ENCODE measurements at regions not wholly inside any gene's neighbourhood (a gene's known extent, or its start where the extent isn't known, plus 50 kb on each side); places are given as distances from the start of the nearest gene placed in this dataset.

- TF ChIP-seq SCRT1 (tag by site-specific recombination; IDR thresholded peaks at IDR 0.05; ENCODE audit: borderline replicate concordance) = no peak
- no peak for TF ChIP-seq IKZF3 (tag by site-specific recombination; IDR thresholded peaks at IDR 0.05)
- no peak for TF ChIP-seq ZNF518A (tag by site-specific recombination; conservative IDR thresholded peaks at IDR 0.05; ENCODE audit: low read depth)
- no peak for TF ChIP-seq ZNF133 (tag by site-specific recombination; IDR thresholded peaks at IDR 0.05)
- no peak for TF ChIP-seq ZNF600 (tag by site-specific recombination; IDR thresholded peaks at IDR 0.05)
- TF ChIP-seq ZNF311 (tag by site-specific recombination; IDR thresholded peaks at IDR 0.05; ENCODE audit: borderline replicate concordance) = no peak
- no peak for TF ChIP-seq ZNF776 (tag by site-specific recombination; IDR thresholded peaks at IDR 0.05; ENCODE audit: borderline replicate concordance)
- no peak for TF ChIP-seq BCL6B (tag by site-specific recombination; IDR thresholded peaks at IDR 0.05)
- no peak for TF ChIP-seq ZNF830 (tag by site-specific recombination; IDR thresholded peaks at IDR 0.05; ENCODE audit: low read depth)
- no peak for TF ChIP-seq ZBTB1 (tag by site-specific recombination; IDR thresholded peaks at IDR 0.05)
- ChIA-PET POLR2A (no interaction called here), CTCF (no interaction called here)
- Histone ChIP-seq H3K4me3 (ENCODE audit: low read depth, low read length) (no peak overlapping the region), H3K27ac (ENCODE audit: extremely low read depth, low read depth, low read length) (no peak overlapping the region), H3K9me3 (ENCODE audit: control insufficient read depth, insufficient read depth, low read depth, low read length) (no peaks in the 10 kb centered on the region), H3K4me1 (ENCODE audit: control insufficient read depth, insufficient read depth, low read length) (no peaks in the 10 kb centered on the region), H3K36me3 (ENCODE audit: control insufficient read depth in 2 of 2, insufficient read depth in 1 of 2, low read length in 2 of 2) (no peaks in the 10 kb centered on the region)
These were observed 129.2 kb upstream of the TNR start for GRCh38 chr1:175872588-175872987.

- Histone ChIP-seq H3K27ac (ENCODE audit: extremely low read depth, low read depth, low read length) (no peak overlapping the region), H3K4me3 (ENCODE audit: low read depth, low read length) (no peak overlapping the region), H3K4me1 (ENCODE audit: control insufficient read depth, insufficient read depth, low read length) (no peaks in the 10 kb centered on the region), H3K9me3 (ENCODE audit: control insufficient read depth, insufficient read depth, low read depth, low read length) (no peaks in the 10 kb centered on the region), H3K36me3 (ENCODE audit: control insufficient read depth in 2 of 2, insufficient read depth in 1 of 2, low read length in 2 of 2) (no peaks in the 10 kb centered on the region)
- ChIA-PET CTCF (no interaction called here), POLR2A (no interaction called here)
- TF ChIP-seq ZNF624 (tag by site-specific recombination; IDR thresholded peaks at IDR 0.05) = no peak
- TF ChIP-seq ZBTB7A (tag by site-specific recombination; IDR thresholded peaks at IDR 0.05; ENCODE audit: low read depth) = no peak
- TF ChIP-seq ZNF473 (tag by site-specific recombination; IDR thresholded peaks at IDR 0.05) = no peak
- TF ChIP-seq ZNF571 (tag by site-specific recombination; IDR thresholded peaks at IDR 0.05) = no peak
These were observed 128.3 kb upstream of the TNR start for GRCh38 chr1:175871647-175872046.

- TF ChIP-seq ZNF19 (tag by site-specific recombination; IDR thresholded peaks at IDR 0.05; ENCODE audit: low read depth) = no peak
- TF ChIP-seq ZNF843 (tag by site-specific recombination; IDR thresholded peaks at IDR 0.05) = no peak
- ChIA-PET POLR2A (no interaction called here), CTCF (interaction anchor here (0.7 to 1.1 kb wide), 2 partner anchors 17 to 291 kb away, joined by 3 read pairs; no protein-coding TSS in a partner anchor)
- Histone ChIP-seq H3K27ac (ENCODE audit: extremely low read depth, low read depth, low read length) (no peak overlapping the region), H3K4me3 (ENCODE audit: low read depth, low read length) (no peak overlapping the region), H3K4me1 (ENCODE audit: control insufficient read depth, insufficient read depth, low read length) (no peaks in the 10 kb centered on the region), H3K36me3 (ENCODE audit: control insufficient read depth in 2 of 2, insufficient read depth in 1 of 2, low read length in 2 of 2) (no peaks in the 10 kb centered on the region), H3K9me3 (ENCODE audit: control insufficient read depth, insufficient read depth, low read depth, low read length) (no peaks in the 10 kb centered on the region)
These were observed 126.8 kb upstream of the TNR start for GRCh38 chr1:175870217-175870616.
